ENCODE measurements at regions not wholly inside any gene's neighbourhood (a gene's known extent, or its start where the extent isn't known, plus 50 kb on each side); places are given as distances from the start of the nearest gene placed in this dataset.

- Mint-ChIP-seq H3K27me3 (no peaks in the 10 kb centered on the region), H3K4me1 (no peaks in the 10 kb centered on the region), H3K4me3 (no peak overlapping the region), H3K9me3 (no peaks in the 10 kb centered on the region), H3K36me3 (peaks cover 3% of the 10 kb centered on the region), H3K27ac (no peak overlapping the region)
Measured at GRCh38 chr6:108765495-108765894, 82.7 kb upstream of the ARMC2 start.

DNA sequence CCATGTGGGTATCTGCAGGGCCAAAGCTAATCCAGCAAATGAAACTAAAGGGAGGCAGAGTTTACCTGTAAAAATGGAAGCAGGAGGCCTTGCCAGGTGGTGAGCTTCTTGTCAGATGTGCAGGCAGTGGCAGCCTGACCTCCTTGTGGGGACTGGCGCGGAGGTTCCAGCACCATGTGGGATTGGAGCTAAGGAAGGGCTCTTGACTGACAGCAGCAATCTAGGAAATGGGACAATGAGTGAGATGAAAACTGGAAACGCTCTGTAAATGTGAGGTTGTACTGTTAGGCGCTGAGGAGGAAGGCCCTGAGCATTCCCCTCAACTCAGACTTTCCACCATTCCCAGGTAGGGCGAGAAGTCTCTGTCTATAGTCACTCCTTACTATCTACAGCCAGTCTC is 81.8 kb upstream of the ARMC2 start:
- Mint-ChIP-seq H3K27ac (no peak overlapping the region), H3K27me3 (no peaks in the 10 kb centered on the region), H3K4me1 (no peaks in the 10 kb centered on the region), H3K9me3 (no peaks in the 10 kb centered on the region), H3K36me3 (peaks cover 3% of the 10 kb centered on the region), H3K4me3 (no peak overlapping the region)

GRCh38 chr6:108766886-108767285 is 81.3 kb upstream of the ARMC2 start:
- no peaks in the 10 kb centered on the region for H3K27me3 Mint-ChIP-seq
- no peaks in the 10 kb centered on the region for H3K9me3 Mint-ChIP-seq
- no peak overlapping the region for H3K4me3 Mint-ChIP-seq
- H3K27ac Mint-ChIP-seq, result no peak overlapping the region
- no peaks in the 10 kb centered on the region for H3K4me1 Mint-ChIP-seq
- H3K36me3 Mint-ChIP-seq, result peaks cover 3% of the 10 kb centered on the region

DNA sequence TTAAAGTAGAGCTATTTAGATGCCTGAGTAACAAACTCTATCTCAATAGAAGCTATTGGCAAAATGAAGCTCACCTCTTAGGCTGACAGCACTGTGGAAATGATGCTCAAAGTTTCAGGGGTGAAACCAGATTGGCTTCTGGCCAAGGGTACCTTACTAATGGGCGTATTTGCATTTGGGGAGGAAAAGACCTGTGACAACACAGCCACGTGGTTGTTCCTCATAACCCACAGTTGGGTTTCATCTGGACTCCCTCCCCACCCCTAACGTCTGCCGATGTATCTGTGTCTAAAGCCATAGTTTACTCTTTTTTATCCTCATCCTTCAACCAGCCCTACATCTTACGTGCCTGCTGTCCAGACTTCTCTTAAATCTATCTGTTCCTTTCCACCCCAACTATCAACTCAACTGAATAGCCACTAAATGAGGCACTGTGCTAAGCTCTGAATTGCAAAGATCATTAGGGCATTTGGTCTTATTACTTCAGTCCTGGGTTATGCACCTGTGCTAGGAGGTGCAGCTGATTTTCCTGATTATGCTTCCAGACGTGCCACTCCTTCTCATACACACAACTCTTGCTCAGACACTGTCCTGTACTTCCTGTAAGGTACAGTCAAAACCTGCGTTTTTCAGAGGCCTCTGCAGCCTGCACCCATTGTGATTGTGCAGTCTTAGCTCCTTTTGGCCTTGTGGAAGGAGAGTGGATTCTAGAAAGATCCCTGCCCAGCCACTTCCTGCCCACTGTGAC is 80.6 kb upstream of the ARMC2 start:
- Mint-ChIP-seq H3K4me3 (no peak overlapping the region), H3K36me3 (peaks cover 3% of the 10 kb centered on the region), H3K27ac (no peak overlapping the region), H3K27me3 (no peaks in the 10 kb centered on the region), H3K4me1 (no peaks in the 10 kb centered on the region), H3K9me3 (no peaks in the 10 kb centered on the region)

- no peaks in the 10 kb centered on the region for H3K4me1 Mint-ChIP-seq
- H3K4me3 Mint-ChIP-seq, result no peak overlapping the region
- no peaks in the 10 kb centered on the region for H3K27me3 Mint-ChIP-seq
- no peaks in the 10 kb centered on the region for H3K9me3 Mint-ChIP-seq
- H3K27ac Mint-ChIP-seq, result no peak overlapping the region
- H3K36me3 Mint-ChIP-seq, result peaks cover 3% of the 10 kb centered on the region
Measured at GRCh38 chr6:108768166-108768555, 80.1 kb upstream of the ARMC2 start.

DNA sequence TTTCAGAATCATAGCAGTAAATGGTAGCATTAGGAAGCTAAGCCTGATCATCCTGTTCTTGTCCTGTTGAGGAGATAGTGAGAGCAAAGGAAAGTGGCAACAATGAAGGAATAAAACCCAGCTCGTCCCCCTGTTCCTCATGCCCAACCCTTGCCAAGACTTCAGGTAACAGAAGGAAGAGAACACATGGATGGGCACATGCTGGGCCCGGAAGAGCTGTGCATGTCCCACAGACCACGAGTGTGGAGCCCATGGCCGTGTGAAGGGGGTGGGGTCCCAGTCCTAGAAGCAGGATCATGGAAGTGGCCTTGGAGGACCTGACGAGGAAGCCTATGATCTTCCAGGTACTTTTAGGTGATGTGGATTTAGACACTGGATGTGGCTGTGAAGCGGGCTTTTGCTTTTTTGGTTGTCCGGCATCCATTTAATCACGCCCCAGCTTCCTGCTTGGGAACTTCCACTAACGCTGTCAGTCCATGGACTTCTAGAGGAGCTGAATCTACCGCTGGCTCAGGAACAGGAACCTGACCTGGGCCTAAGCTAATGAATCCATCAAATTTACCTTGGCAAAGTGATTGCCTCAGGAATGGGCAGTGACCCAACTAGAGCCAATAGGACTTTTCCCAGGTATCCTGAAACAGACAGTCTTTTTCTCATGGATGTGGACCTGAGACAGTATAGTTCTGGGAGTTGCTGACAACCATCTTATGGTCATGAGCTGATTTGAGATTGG is 79.3 kb upstream of the ARMC2 start:
- Mint-ChIP-seq H3K4me3 (no peak overlapping the region), H3K4me1 (no peaks in the 10 kb centered on the region), H3K36me3 (peaks cover 3% of the 10 kb centered on the region), H3K27me3 (no peaks in the 10 kb centered on the region), H3K9me3 (no peaks in the 10 kb centered on the region), H3K27ac (no peak overlapping the region)

GRCh38 chr6:108771421-108771820 is 76.8 kb upstream of the ARMC2 start:
- no peak overlapping the region for H3K27ac Mint-ChIP-seq
- peaks cover 3% of the 10 kb centered on the region for H3K36me3 Mint-ChIP-seq
- H3K4me3 Mint-ChIP-seq, result no peak overlapping the region
- H3K4me1 Mint-ChIP-seq, result no peaks in the 10 kb centered on the region
- H3K27me3 Mint-ChIP-seq, result no peaks in the 10 kb centered on the region
- H3K9me3 Mint-ChIP-seq, result no peaks in the 10 kb centered on the region

- peaks cover 2% of the 10 kb centered on the region for H3K36me3 Mint-ChIP-seq
- H3K4me3 Mint-ChIP-seq, result no peak overlapping the region
- no peaks in the 10 kb centered on the region for H3K27me3 Mint-ChIP-seq
- H3K27ac Mint-ChIP-seq, result no peak overlapping the region
- H3K4me1 Mint-ChIP-seq, result no peaks in the 10 kb centered on the region
- no peaks in the 10 kb centered on the region for H3K9me3 Mint-ChIP-seq
Measured at GRCh38 chr6:108774555-108774954, 73.7 kb upstream of the ARMC2 start.

GRCh38 chr6:108777536-108777935 is 70.7 kb upstream of the ARMC2 start:
- peaks cover 3% of the 10 kb centered on the region for H3K27me3 Mint-ChIP-seq
- peaks cover 9% of the 10 kb centered on the region for H3K4me1 Mint-ChIP-seq
- H3K4me3 Mint-ChIP-seq, result no peak overlapping the region
- H3K27ac Mint-ChIP-seq, result no peak overlapping the region
- H3K9me3 Mint-ChIP-seq, result no peaks in the 10 kb centered on the region
- no peaks in the 10 kb centered on the region for H3K36me3 Mint-ChIP-seq

DNA sequence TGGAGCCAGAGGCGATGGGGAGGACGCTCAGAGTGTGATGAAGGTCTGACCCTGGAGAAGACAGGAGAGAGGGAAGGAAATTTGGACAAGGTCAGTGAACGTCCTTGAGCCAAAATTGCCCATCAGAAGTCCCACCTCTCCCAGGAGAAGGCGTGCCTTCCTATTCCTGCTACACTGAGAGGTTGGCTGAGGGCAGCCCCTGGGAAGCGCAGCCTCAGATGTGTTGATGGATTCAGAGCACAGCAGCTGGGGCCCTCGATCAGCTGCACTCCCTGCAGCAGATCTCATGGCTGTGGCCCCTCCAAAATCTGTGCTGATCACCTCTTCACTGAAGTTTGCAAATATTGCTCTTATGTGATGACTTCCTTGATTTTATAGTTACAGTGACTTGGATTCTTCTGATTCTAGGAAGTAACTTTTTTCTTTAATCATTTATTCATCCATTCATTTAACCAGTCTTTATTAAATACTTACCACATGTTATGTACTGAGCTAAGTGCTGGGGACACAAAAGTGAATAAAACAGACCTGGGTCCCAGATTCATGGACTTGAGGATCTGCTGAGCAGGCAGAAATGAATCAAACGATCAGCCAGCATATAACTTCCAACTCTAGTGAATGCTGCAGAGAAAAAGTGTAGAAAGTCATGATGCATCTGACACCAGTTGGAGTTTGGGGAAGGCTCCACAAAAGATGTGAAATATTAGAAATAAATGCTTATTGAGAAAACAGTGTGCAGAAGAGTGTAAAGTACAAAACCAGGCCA is 69.6 kb upstream of the ARMC2 start:
- H3K27me3 Mint-ChIP-seq, result peaks cover 3% of the 10 kb centered on the region

DNA sequence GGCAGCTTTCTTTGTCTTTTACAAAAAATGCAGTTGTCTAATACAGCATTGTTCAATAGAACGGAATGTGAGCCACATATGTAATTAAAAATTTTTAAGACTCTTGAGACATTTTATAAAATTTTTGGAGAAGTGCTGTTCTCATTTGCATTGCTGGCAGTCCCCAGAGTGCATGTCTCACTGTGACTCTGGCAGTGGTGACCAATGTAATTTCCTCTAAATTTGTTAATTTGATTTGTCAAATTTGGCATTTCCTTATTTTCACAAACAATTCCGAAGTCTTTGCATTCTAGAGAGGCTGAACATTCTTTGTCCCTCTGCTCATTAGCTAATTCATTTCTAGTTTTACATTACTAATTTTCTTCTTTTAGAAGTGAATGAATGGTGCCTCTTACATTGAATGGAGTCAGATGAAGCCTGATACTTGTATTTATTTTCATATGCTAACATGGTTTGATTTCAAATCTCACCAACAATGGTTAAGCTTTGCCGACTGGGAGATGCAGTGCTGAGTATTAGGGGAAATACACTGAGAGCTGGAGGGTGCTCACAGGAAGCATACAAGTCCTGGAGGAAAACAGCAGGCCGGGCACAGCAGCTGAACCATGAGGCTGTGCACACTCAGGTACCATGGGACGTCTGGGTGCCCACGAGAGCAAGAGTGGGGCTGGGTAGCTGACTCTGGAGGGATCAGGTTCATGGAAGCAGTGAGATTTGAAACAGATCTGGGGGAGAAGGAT is 68.5 kb upstream of the ARMC2 start:
- Mint-ChIP-seq H3K36me3 (no peaks in the 10 kb centered on the region), H3K9me3 (no peaks in the 10 kb centered on the region), H3K27me3 (peaks cover 3% of the 10 kb centered on the region), H3K27ac (no peak overlapping the region), H3K4me1 (peaks cover 12% of the 10 kb centered on the region), H3K4me3 (no peak overlapping the region)

More for the DNA sequence above, 69.6 kb upstream of the ARMC2 start:
- Mint-ChIP-seq H3K4me3 (no peak overlapping the region), H3K9me3 (no peaks in the 10 kb centered on the region), H3K36me3 (no peaks in the 10 kb centered on the region), H3K4me1 (peaks cover 12% of the 10 kb centered on the region), H3K27ac (no peak overlapping the region)

DNA sequence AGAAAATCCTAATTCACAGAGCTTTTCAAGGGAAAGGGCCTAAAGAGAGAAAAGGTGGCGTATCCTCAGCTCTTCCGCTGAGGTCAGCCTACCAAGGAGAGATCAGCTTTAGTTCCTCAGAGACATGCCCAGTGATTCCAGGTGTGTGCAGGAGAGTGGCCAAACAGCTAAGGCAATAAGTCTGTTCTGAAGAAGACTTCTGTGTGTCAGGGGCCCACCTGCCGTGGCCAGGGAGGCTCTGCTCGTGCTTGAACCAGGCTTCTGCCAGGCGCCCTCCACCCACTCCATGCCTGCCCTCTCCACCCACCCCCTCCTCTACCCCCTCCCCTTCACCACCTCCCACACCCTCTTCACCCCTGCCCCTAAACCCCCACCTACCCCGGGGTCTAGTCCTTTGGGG is 67.4 kb upstream of the ARMC2 start:
- Mint-ChIP-seq H3K27me3 (peaks cover 3% of the 10 kb centered on the region), H3K27ac (no peak overlapping the region), H3K4me1 (peaks cover 12% of the 10 kb centered on the region), H3K9me3 (no peaks in the 10 kb centered on the region), H3K36me3 (no peaks in the 10 kb centered on the region), H3K4me3 (no peak overlapping the region)

- Mint-ChIP-seq H3K27me3 (peaks cover 3% of the 10 kb centered on the region), H3K36me3 (no peaks in the 10 kb centered on the region), H3K4me3 (peak overlapping the region; percentile 88), H3K4me1 (peaks cover 12% of the 10 kb centered on the region), H3K27ac (no peak overlapping the region), H3K9me3 (no peaks in the 10 kb centered on the region)
Measured at GRCh38 chr6:108781419-108782100, 66.7 kb upstream of the ARMC2 start.

- Mint-ChIP-seq H3K27ac (no peak overlapping the region), H3K9me3 (no peaks in the 10 kb centered on the region), H3K27me3 (peaks cover 3% of the 10 kb centered on the region), H3K4me1 (peaks cover 12% of the 10 kb centered on the region), H3K4me3 (peak overlapping the region; percentile 88), H3K36me3 (no peaks in the 10 kb centered on the region)
Measured at GRCh38 chr6:108782179-108783041, 65.8 kb upstream of the ARMC2 start.

Data from activated naive CD4-positive, alpha-beta T cell treated with anti-CD3 and anti-CD28 coated beads, Interleukin-2, amount 50 U/mL, for 24 hours (primary cell).